Motor neuron (in vitro differentiated cells): ENCODE measurements at regions not wholly inside any gene's neighbourhood (a gene's known extent, or its start where the extent isn't known, plus 50 kb on each side); places are given as distances from the start of the nearest gene placed in this dataset.
A peak's percentile ranks its signal among the peaks of the same experiment; 100 is the strongest.
"Not testable (repeated sequence)": the region's sequence is repeated elsewhere in the genome, so short reads cannot be mapped to it uniquely, and the experiment has no call there.

ENCODE experiments used
- ATAC-seq, 8 experiments: fragments of 200-7000 bp; cut with Tn5 transposase; replicated peaks in 6 of 8; 2 replicates each; pipeline ENCODE4 v1.8.0; 2021; ENCODE audit warnings: mild to moderate bottlenecking in 8 of 8, moderate library complexity in 8 of 8
- H3K27ac ChIP-seq, 2 donors: fragments of 250-450 bp; sonication (Bioruptor Pico); 2 replicates each; pipeline ENCODE4 v1.9.0; 2021; ENCODE audit warnings: antibody characterized with exemption in 2 of 2, mild to moderate bottlenecking in 2 of 2, moderate library complexity in 1 of 2
- H3K4me1 ChIP-seq, 2 donors: fragments of 250-450 bp; sonication (Bioruptor Pico); replicated peaks in 1 of 2; 2 replicates each; pipeline ENCODE4 v1.6.1; 2021; ENCODE audit warnings: antibody characterized with exemption in 2 of 2, mild to moderate bottlenecking in 2 of 2, moderate library complexity in 1 of 2
- H3K4me3 ChIP-seq, 5 donors: fragments of 250-450 bp; sonication (Bioruptor Pico); 2 replicates each; pipeline ENCODE4 v1.9.0; 2021; ENCODE audit warnings: antibody characterized with exemption in 5 of 5, mild to moderate bottlenecking in 5 of 5, moderate library complexity in 4 of 5
- WGBS, 10 experiments: fragments of 450-650 bp; shearing (Covaris generic); methylation state at CpG; one replicate each; pipeline ENCODE4 v1.0.0; 2022; 5-methylcytosine and 5-hydroxymethylcytosine counted together
- in situ Hi-C, 9 experiments: fragments of 400-800 bp; cut with MboI; loops; one replicate each; pipeline ENCODE4 v1.15.0; 2021; ENCODE audit warnings: low sequenced_read_pairs in 9 of 9, low pct_unique_long_range_greater_than_20kb in 2 of 9; ENCODE audit not compliant: unreplicated experiment in 9 of 9

GRCh38 chr6:27133281-27134227 lies 113.9 kb upstream of the PRSS16 start:
- H3K27ac ChIP-seq = peak overlapping the region in 1 of 2 donors; percentile 45
- in situ Hi-C loops = loop anchor here in 3 of 9 experiments (25.0 kb wide), 2 partner anchors 754 to 921 kb away; a partner anchor contains a TSS
- peak overlapping the region; percentile 56 to 77 (median 60) for H3K4me3 ChIP-seq
- H3K4me1 ChIP-seq = peaks cover 0 to 2% of the 10 kb centered on the region in 2 donors
- peak; percentile 3 to 45 (median 30) for ATAC-seq
- 0 to 5% (median 0%) methylated on average over 1 to 25 of the region's 43 CpGs; no CpG with 5 or more reads in 1 of the 10 experiments for WGBS, 10 experiments

GRCh38 chr6:27135087-27135657 lies 112.3 kb upstream of the PRSS16 start:
- no peak overlapping the region for H3K4me3 ChIP-seq
- no peak for ATAC-seq
- no peak overlapping the region for H3K27ac ChIP-seq
- in situ Hi-C loops = loop anchor here in 3 of 9 experiments (25.0 kb wide), 2 partner anchors 752 to 923 kb away; a partner anchor contains a TSS
- peaks cover 2 to 12% of the 10 kb centered on the region in 2 donors for H3K4me1 ChIP-seq
- 83 to 100% (median 100%) methylated on average over 1 to 3 of the region's 3 CpGs; no CpG with 5 or more reads in 1 of the 10 experiments for WGBS, 10 experiments

- H3K27ac ChIP-seq = no peak overlapping the region
- no peak for ATAC-seq
- peaks cover 3 to 16% of the 10 kb centered on the region in 2 donors for H3K4me1 ChIP-seq
Observed at GRCh38 chr6:27136077-27136644, 111.3 kb upstream of the PRSS16 start.

GRCh38 chr6:27136978-27137814 lies 110.3 kb upstream of the PRSS16 start:
- in situ Hi-C loops = loop anchor here in 3 of 9 experiments (25.0 kb wide), 2 partner anchors 750 to 925 kb away; a partner anchor contains a TSS
- no peak for ATAC-seq
- Histone ChIP-seq H3K4me1 (peaks cover 3 to 16% of the 10 kb centered on the region in 2 donors), H3K27ac (no peak overlapping the region), H3K4me3 (no peak overlapping the region)
- 17 to 96% (median 64%) methylated on average over 2 to 5 of the region's 5 CpGs for WGBS, 10 experiments

More at GRCh38 chr6:27136077-27136644, 111.3 kb upstream of the PRSS16 start:
- in situ Hi-C loops = loop anchor here in 3 of 9 experiments (25.0 kb wide), 2 partner anchors 751 to 924 kb away; a partner anchor contains a TSS
- H3K4me3 ChIP-seq = no peak overlapping the region
- WGBS, 10 experiments = 86 to 100% (median 95%) methylated on average over 1 to 6 of the region's 6 CpGs

DNA sequence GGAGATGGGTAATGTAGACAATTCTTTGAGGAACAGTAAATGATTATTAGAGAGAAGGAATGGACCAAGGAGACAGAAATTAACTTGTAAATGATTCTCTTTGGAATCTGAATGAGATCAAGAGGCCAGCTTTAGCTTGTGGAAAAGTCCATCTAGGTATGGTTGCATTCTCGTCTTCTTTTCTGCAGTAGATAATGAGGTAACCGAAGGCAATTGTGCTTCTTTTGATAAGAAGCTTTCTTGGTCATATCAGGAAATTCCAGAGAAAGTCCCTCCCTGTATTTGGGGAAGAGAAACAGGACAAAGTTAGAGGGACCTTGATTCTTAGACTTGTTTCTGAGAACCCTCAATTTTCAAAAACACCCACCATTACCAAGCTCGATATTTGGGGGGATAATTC lies 109.1 kb upstream of the PRSS16 start:
- H3K4me1 ChIP-seq = peaks cover 3 to 16% of the 10 kb centered on the region in 2 donors
- no peak for ATAC-seq
- H3K4me3 ChIP-seq = no peak overlapping the region
- WGBS, 10 experiments = 58 to 100% (median 82%) methylated on average over 1 to 3 of the region's 3 CpGs; no CpG with 5 or more reads in 1 of the 10 experiments
- in situ Hi-C loops = loop anchor here in 3 of 9 experiments (25.0 kb wide), 2 partner anchors 749 to 926 kb away; a partner anchor contains a TSS
- no peak overlapping the region for H3K27ac ChIP-seq

DNA sequence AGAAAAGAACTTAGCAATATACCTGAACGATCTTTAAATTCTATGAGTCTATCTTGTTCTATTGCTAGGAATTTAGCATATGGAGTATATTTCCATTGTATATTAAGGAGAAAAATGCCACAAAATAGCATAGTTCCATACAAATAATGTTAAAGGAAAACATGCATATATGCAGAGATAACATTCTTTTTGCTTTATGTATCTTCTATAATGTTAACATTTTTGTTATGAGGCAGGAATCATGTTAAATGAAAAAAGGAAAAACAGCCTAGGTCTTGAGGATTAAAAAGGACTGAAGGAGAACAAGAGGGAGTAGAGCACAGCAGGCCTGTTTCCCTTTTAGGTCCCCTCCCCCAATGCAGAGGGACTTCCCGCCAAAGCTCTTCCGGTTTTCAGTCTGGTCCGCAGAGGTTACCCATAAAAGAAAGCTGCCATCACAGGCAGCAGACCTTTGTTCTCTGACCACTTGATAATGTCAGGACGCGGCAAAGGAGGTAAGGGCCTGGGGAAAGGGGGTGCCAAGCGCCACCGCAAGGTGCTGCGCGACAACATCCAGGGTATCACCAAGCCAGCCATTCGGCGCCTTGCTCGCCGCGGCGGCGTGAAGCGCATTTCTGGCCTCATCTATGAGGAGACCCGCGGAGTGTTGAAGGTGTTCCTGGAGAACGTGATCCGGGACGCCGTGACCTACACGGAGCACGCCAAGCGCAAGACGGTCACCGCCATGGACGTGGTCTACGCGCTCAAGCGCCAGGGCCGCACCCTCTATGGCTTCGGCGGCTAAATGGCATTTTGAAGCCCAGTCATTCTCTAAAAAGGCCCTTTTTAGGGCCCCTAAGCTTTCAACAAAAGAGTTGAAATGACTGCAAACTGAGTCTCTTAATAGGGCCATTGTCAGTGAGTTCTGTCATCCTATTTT lies 108.4 kb upstream of the PRSS16 start:
- 1 to 39% (median 8%) methylated on average over 1 to 15 of the region's 36 CpGs for WGBS, 10 experiments
- Histone ChIP-seq H3K4me1 (peaks cover 3 to 16% of the 10 kb centered on the region in 2 donors), H3K27ac (peak overlapping the region; percentile 71 to 80), H3K4me3 (peak overlapping the region; percentile 37 to 50 (median 40))
- in situ Hi-C loops = loop anchor here in 3 of 9 experiments (25.0 kb wide), 2 partner anchors 748 to 927 kb away; a partner anchor contains a TSS
- peak in 7 of 8 experiments; percentile 9 to 84 (median 77) for ATAC-seq

DNA sequence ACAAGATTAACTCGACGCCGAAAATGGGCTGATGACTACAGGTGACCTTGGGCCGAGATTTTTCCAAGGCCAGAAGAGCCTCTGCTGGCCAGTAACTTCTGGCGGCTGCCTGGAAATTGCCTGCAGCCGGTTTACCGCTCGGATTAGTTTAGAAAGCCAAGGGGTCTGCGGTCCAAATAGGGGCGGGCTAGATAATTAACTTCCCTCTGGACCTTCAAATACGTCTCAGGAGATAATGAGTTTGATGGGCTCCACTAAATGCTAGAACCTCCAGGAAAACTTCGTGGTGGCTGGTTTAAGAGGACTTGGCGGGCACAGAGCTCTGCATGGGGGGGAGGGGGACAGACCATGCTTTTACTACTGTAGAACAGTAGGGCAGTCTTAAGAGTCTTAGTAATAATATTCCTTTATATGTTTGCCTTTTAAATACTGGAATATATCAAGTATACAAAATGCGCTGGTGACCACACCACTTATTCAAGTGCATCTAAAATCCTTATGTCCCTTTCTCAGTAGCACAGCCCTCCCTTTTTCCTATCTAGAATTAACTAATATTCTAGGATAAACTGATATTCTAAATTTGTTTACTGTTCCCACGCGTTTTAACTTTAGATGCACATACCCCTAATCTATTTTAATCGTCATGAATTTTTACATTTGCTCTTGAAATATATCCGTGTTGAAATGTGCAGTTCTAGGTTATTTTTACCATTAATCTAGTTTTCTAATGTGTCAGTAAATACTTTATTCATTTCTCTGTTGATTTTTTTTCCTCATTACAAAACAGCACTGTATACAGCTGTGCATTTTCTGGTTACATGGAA lies 107.5 kb upstream of the PRSS16 start:
- peak; percentile 23 to 64 (median 56) for ATAC-seq
- 0 to 60% (median 3%) methylated on average over 1 to 16 of the region's 18 CpGs; no CpG with 5 or more reads in 1 of the 10 experiments for WGBS, 10 experiments
- H3K27ac ChIP-seq = peak overlapping the region; percentile 71 to 80
- in situ Hi-C loops = loop anchor here in 3 of 9 experiments (25.0 kb wide), 2 partner anchors 747 to 928 kb away; a partner anchor contains a TSS
- peaks cover 3 to 19% of the 10 kb centered on the region in 2 donors for H3K4me1 ChIP-seq
- peak overlapping the region; percentile 37 to 50 (median 40) for H3K4me3 ChIP-seq

GRCh38 chr6:27140999-27141528 lies 106.4 kb upstream of the PRSS16 start:
- in situ Hi-C loops = loop anchor here in 3 of 9 experiments (25.0 kb wide), 2 partner anchors 746 to 929 kb away; a partner anchor contains a TSS
- Histone ChIP-seq H3K27ac (no peak overlapping the region), H3K4me1 (peaks cover 3 to 19% of the 10 kb centered on the region in 2 donors), H3K4me3 (peak overlapping the region in 3 of 5 donors; percentile 6 to 15 (median 8))
- 31 to 98% (median 63%) methylated on average over 1 to 5 of the region's 5 CpGs for WGBS, 10 experiments
- no peak for ATAC-seq

DNA sequence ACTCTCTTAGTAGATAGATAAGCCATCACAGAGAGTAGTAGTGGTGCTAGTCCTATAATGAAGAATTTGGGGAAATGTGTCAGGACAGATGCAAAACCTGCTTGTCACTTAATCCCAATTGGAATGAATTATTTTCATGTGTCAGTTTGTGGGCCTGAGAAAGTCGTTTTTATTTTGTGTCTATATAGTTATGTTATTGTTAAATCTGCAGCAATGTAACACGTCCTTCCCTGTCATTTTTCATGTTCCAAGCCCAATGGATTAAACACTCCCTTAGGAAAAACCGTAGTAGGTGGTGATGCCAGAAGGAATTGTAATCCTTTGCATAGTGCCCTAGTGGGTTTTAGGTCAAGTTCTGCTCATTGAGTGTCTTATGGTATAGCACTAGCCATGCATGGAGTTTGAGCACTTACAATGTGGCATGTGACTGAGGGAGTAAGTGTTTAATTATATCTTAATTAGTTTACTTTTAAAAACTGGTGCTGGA lies 105.9 kb upstream of the PRSS16 start:
- ATAC-seq = no peak
- in situ Hi-C loops = loop anchor here in 3 of 9 experiments (25.0 kb wide), 2 partner anchors 746 to 929 kb away; a partner anchor contains a TSS
- 0 to 58% (median 32%) methylated on average over 1 to 3 of the region's 3 CpGs; no CpG with 5 or more reads in 3 of the 10 experiments for WGBS, 10 experiments
- H3K4me3 ChIP-seq = no peak overlapping the region
- H3K27ac ChIP-seq = no peak overlapping the region
- H3K4me1 ChIP-seq = peaks cover 3 to 19% of the 10 kb centered on the region in 2 donors

GRCh38 chr6:27143020-27143388 lies 104.5 kb upstream of the PRSS16 start:
- in situ Hi-C loops = loop anchor here in 3 of 9 experiments (25.0 kb wide), 2 partner anchors 744 to 931 kb away; a partner anchor contains a TSS
- not testable (repeated sequence) for ATAC-seq

More at GRCh38 chr6:27143020-27143388, 104.5 kb upstream of the PRSS16 start:
- peaks cover 3 to 19% of the 10 kb centered on the region in 2 donors for H3K4me1 ChIP-seq
- not testable (repeated sequence) for H3K27ac ChIP-seq, H3K4me3 ChIP-seq
- WGBS, 10 experiments = 95 to 100% (median 100%) methylated on average over 1 to 4 of the region's 4 CpGs; no CpG with 5 or more reads in 3 of the 10 experiments
